NCI-H2227 treated with DMSO at 0.1 percent for 48 hours (cell line): ENCODE measurements at regions not wholly inside any gene's neighbourhood (a gene's known extent, or its start where the extent isn't known, plus 50 kb on each side); places are given as distances from the start of the nearest gene placed in this dataset.
A peak's percentile ranks its signal among the peaks of the same experiment; 100 is the strongest.
"Not testable (repeated sequence)": the region's sequence is repeated elsewhere in the genome, so short reads cannot be mapped to it uniquely, and the experiment has no call there.

Experiments
- DNase-seq: peaks from one replicate; lab custom pipeline; 2025; lab: John Stamatoyannopoulos, UW

- no peak for DNase-seq
Measured at GRCh38 chr14:55767286-55767685, 187.3 kb downstream of the KTN1 start.

- no peak for DNase-seq
Measured at GRCh38 chr14:55769877-55770276, 189.9 kb downstream of the KTN1 start.

GRCh38 chr14:55771242-55771981, 191.4 kb downstream of the KTN1 start:
- no peak for DNase-seq

- DNase-seq = no peak
Measured at GRCh38 chr14:55772486-55772885, 192.5 kb downstream of the KTN1 start.

- no peak for DNase-seq
Measured at GRCh38 chr14:55773312-55773711, 193.3 kb downstream of the KTN1 start.

GRCh38 chr14:55773984-55774545, 194.1 kb downstream of the KTN1 start:
- DNase-seq = no peak

- no peak for DNase-seq
Measured at GRCh38 chr14:55777877-55778276, 197.9 kb downstream of the KTN1 start.

- DNase-seq = no peak
Measured at GRCh38 chr14:55780156-55780946, 200.3 kb downstream of the KTN1 start.

GRCh38 chr14:55781046-55781445, 201.0 kb downstream of the KTN1 start:
- DNase-seq = no peak

GRCh38 chr14:55782166-55782565, 202.2 kb downstream of the KTN1 start:
- no peak for DNase-seq

- no peak for DNase-seq
Measured at GRCh38 chr14:55789406-55789805, 209.4 kb downstream of the KTN1 start.

GRCh38 chr14:55794655-55795595, 214.9 kb downstream of the KTN1 start:
- DNase-seq = no peak

- not testable (repeated sequence) for DNase-seq
Measured at GRCh38 chr14:55796513-55796912, 216.5 kb downstream of the KTN1 start.

- DNase-seq = no peak
Measured at GRCh38 chr14:55798406-55798805, 218.4 kb downstream of the KTN1 start.

- DNase-seq = no peak
Measured at GRCh38 chr14:55799508-55800095, 219.6 kb downstream of the KTN1 start.

- DNase-seq = peak; percentile 8
Measured at GRCh38 chr14:55800156-55800785, 220.3 kb downstream of the KTN1 start.

GRCh38 chr14:55801121-55801520, 221.1 kb downstream of the KTN1 start:
- DNase-seq = no peak

- no peak for DNase-seq
Measured at GRCh38 chr14:55802986-55803872, 223.2 kb downstream of the KTN1 start.

GRCh38 chr14:55803873-55804553, 224.0 kb downstream of the KTN1 start:
- DNase-seq = no peak
